ENCODE measurements at regions not wholly inside any gene's neighbourhood (a gene's known extent, or its start where the extent isn't known, plus 50 kb on each side); places are given as distances from the start of the nearest gene placed in this dataset.

GRCh38 chr13:22253107-22253506 is 582.2 kb downstream of the FGF9 start:
- no peak for TF ChIP-seq CTCF (IDR thresholded peaks at IDR 0.05; ENCODE audit: unreplicated experiment)
- Mint-ChIP-seq H3K4me1 (peaks cover 3% of the 10 kb centered on the region), H3K27ac (no peak overlapping the region), H3K9me3 (peaks cover 14% of the 10 kb centered on the region), H3K4me3 (no peak overlapping the region), H3K36me3 (no peaks in the 10 kb centered on the region), H3K27me3 (ENCODE audit: low read depth) (no peaks in the 10 kb centered on the region)
- no peak for DNase-seq (ENCODE audit: low spot score in 2 of 2, unreplicated experiment in 2 of 2)

GRCh38 chr13:22256111-22256639 is 585.3 kb downstream of the FGF9 start:
- no peak for DNase-seq (ENCODE audit: low spot score in 2 of 2, unreplicated experiment in 2 of 2)
- H3K36me3 Mint-ChIP-seq = no peaks in the 10 kb centered on the region

GRCh38 chr13:22262001-22262885 is 591.4 kb downstream of the FGF9 start:
- Mint-ChIP-seq H3K4me3 (no peak overlapping the region), H3K9me3 (peaks cover 21% of the 10 kb centered on the region), H3K36me3 (no peaks in the 10 kb centered on the region), H3K27ac (peak overlapping the region; percentile 1), H3K27me3 (ENCODE audit: low read depth) (no peaks in the 10 kb centered on the region), H3K4me1 (peaks cover 20% of the 10 kb centered on the region)
- TF ChIP-seq CTCF (IDR thresholded peaks at IDR 0.05; ENCODE audit: unreplicated experiment) = no peak
- no peak for DNase-seq (ENCODE audit: low spot score in 2 of 2, unreplicated experiment in 2 of 2)

More at GRCh38 chr13:22256111-22256639, 585.3 kb downstream of the FGF9 start:
- Mint-ChIP-seq H3K27ac (no peak overlapping the region), H3K27me3 (ENCODE audit: low read depth) (no peaks in the 10 kb centered on the region), H3K9me3 (peaks cover 18% of the 10 kb centered on the region), H3K4me3 (no peak overlapping the region), H3K4me1 (peaks cover 7% of the 10 kb centered on the region)
- TF ChIP-seq CTCF (IDR thresholded peaks at IDR 0.05; ENCODE audit: unreplicated experiment) = no peak

DNA sequence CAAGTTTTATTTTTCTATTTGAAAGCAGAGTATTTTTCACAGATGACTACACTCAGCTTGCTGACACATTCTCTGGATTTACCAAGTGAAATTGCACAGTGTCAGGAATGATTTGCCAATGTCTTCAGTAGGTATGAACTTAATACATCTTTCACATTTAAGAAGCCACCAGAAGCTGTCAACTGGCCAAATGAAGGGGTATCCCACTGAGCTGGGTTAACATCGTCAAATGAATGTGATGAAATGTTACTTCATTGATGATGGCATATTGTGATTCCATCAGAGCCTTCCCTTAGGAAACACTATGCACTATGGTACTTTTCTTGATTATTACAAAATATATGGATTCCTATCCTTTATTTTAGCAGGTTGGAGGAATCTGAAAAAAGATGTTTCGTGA is 592.3 kb downstream of the FGF9 start:
- no peak overlapping the region for H3K4me3 Mint-ChIP-seq

DNA sequence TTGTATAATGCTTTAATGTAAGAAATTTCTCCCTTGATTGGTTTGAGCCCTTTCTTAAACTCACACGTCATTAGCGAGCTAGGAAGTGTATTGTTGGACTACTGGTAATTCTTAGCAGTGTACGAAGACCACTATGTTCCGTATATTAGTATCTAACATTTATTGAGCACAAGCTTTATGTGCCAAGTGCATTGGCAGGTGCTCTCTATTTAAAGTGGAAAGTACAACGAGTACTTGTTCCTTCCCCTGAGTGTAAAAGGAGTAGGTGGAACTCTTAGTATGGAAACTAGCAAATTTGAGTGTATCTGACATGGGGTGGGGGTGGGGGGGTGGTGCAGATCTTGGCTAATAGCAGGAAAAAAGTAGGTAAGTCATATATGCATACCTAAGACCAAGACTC is 594.7 kb downstream of the FGF9 start:
- peaks cover 22% of the 10 kb centered on the region for H3K9me3 Mint-ChIP-seq
- no peaks in the 10 kb centered on the region for H3K36me3 Mint-ChIP-seq
- no peak overlapping the region for H3K4me3 Mint-ChIP-seq
- peaks cover 20% of the 10 kb centered on the region for H3K4me1 Mint-ChIP-seq
- H3K27me3 Mint-ChIP-seq (ENCODE audit: low read depth) = no peaks in the 10 kb centered on the region
- no peak for TF ChIP-seq CTCF (IDR thresholded peaks at IDR 0.05; ENCODE audit: unreplicated experiment)
- no peak for DNase-seq (ENCODE audit: low spot score in 2 of 2, unreplicated experiment in 2 of 2)
- no peak overlapping the region for H3K27ac Mint-ChIP-seq

More for the DNA sequence above, 592.3 kb downstream of the FGF9 start:
- Mint-ChIP-seq H3K9me3 (peaks cover 22% of the 10 kb centered on the region), H3K4me1 (peaks cover 20% of the 10 kb centered on the region), H3K36me3 (no peaks in the 10 kb centered on the region), H3K27ac (no peak overlapping the region), H3K27me3 (ENCODE audit: low read depth) (no peaks in the 10 kb centered on the region)
- no peak for DNase-seq (ENCODE audit: low spot score in 2 of 2, unreplicated experiment in 2 of 2)
- TF ChIP-seq CTCF (IDR thresholded peaks at IDR 0.05; ENCODE audit: unreplicated experiment) = no peak

Data from mesothelial cell of epicardium (in vitro differentiated cells).